Left renal cortex interstitium (tissue), 4 donors: ENCODE measurements at regions not wholly inside any gene's neighbourhood (a gene's known extent, or its start where the extent isn't known, plus 50 kb on each side); places are given as distances from the start of the nearest gene placed in this dataset.

Source experiments
- DNase-seq, 4 donors: peaks; one replicate each; pipeline ENCODE4 v3.0.0-alpha.2; 2013; ENCODE audit warnings: low read depth in 4 of 4, low spot score in 2 of 4, missing footprints in 1 of 4

- DNase-seq = no peak
Measured at GRCh38 chr11:19442554-19442910, 201.8 kb upstream of the E2F8 start.

GRCh38 chr11:19441752-19442553 lies 201.2 kb upstream of the E2F8 start:
- no peak for DNase-seq

- DNase-seq = no peak
Measured at GRCh38 chr11:19441288-19441687, 200.5 kb upstream of the E2F8 start.

GRCh38 chr11:19437760-19438159 lies 197.0 kb upstream of the E2F8 start:
- DNase-seq = no peak

GRCh38 chr11:19436932-19437331 lies 196.2 kb upstream of the E2F8 start:
- DNase-seq = no peak

GRCh38 chr11:19435306-19435989 lies 194.7 kb upstream of the E2F8 start:
- DNase-seq = no peak

GRCh38 chr11:19433791-19434190 lies 193.0 kb upstream of the E2F8 start:
- no peak for DNase-seq

- DNase-seq = no peak
Measured at GRCh38 chr11:19433367-19433766, 192.6 kb upstream of the E2F8 start.

- DNase-seq = no peak
Measured at GRCh38 chr11:19432370-19433061, 191.8 kb upstream of the E2F8 start.

- no peak for DNase-seq
Measured at GRCh38 chr11:19430754-19431398, 190.1 kb upstream of the E2F8 start.

- DNase-seq = no peak
Measured at GRCh38 chr11:19430346-19430745, 189.6 kb upstream of the E2F8 start.

GRCh38 chr11:19429108-19429760 lies 188.5 kb upstream of the E2F8 start:
- no peak for DNase-seq

GRCh38 chr11:19428206-19429002 lies 187.7 kb upstream of the E2F8 start:
- DNase-seq = no peak

- DNase-seq = no peak
Measured at GRCh38 chr11:19426756-19427403, 186.1 kb upstream of the E2F8 start.

GRCh38 chr11:19426011-19426755 lies 185.4 kb upstream of the E2F8 start:
- DNase-seq = no peak

GRCh38 chr11:19422276-19422675 lies 181.5 kb upstream of the E2F8 start:
- no peak for DNase-seq

- DNase-seq = no peak
Measured at GRCh38 chr11:19420868-19421533, 180.3 kb upstream of the E2F8 start.

GRCh38 chr11:19419808-19420207 lies 179.1 kb upstream of the E2F8 start:
- DNase-seq = no peak
